ENCODE measurements at regions not wholly inside any gene's neighbourhood (a gene's known extent, or its start where the extent isn't known, plus 50 kb on each side); places are given as distances from the start of the nearest gene placed in this dataset.

DNA sequence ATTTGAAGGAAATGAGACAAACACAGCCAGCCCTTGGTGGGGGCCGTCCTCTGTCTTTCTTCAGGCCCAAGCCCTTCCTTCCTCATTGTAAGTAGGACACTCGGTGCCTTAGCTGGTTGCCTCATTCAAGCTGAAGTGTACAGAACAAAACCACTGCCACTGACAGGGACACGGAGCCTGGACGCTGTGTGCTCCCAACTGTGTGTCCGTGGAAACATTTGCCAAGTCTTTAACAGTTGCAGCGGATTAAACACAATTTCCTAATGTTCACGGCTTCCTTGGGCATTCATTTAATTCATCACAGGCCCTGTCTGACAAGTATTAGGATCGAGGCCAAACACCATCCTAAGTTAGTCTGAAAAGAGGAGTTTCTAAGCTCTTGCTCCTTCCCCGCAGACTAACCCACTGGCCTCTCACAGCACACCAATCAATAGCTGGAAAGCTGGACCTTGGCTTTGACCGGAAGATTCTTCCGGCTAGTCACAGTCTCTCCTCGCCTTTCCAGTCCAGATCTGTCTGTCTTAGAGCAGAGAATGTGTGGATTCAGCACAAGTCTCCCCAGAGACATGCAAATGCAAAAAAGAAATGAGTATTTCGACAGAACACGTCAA is 68.7 kb upstream of the ACSL3 start:
- TF ChIP-seq, protein P1, sequence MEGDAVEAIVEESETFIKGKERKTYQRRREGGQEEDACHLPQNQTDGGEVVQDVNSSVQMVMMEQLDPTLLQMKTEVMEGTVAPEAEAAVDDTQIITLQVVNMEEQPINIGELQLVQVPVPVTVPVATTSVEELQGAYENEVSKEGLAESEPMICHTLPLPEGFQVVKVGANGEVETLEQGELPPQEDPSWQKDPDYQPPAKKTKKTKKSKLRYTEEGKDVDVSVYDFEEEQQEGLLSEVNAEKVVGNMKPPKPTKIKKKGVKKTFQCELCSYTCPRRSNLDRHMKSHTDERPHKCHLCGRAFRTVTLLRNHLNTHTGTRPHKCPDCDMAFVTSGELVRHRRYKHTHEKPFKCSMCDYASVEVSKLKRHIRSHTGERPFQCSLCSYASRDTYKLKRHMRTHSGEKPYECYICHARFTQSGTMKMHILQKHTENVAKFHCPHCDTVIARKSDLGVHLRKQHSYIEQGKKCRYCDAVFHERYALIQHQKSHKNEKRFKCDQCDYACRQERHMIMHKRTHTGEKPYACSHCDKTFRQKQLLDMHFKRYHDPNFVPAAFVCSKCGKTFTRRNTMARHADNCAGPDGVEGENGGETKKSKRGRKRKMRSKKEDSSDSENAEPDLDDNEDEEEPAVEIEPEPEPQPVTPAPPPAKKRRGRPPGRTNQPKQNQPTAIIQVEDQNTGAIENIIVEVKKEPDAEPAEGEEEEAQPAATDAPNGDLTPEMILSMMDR (IDR thresholded peaks at IDR 0.05; ENCODE audit: partially characterized antibody, unreplicated experiment), result no peak
- peaks cover 3% of the 10 kb centered on the region for H3K27me3 Mint-ChIP-seq (ENCODE audit: unreplicated experiment)
- H3K9me3 Mint-ChIP-seq (ENCODE audit: unreplicated experiment), result peaks cover 3% of the 10 kb centered on the region
- no peak for DNase-seq
- H3K4me1 Mint-ChIP-seq (ENCODE audit: low read depth, unreplicated experiment), result peaks cover 9% of the 10 kb centered on the region
- H3K4me3 Mint-ChIP-seq (ENCODE audit: unreplicated experiment), result no peak overlapping the region
- H3K27ac Mint-ChIP-seq (ENCODE audit: unreplicated experiment), result no peak overlapping the region
- H3K36me3 Mint-ChIP-seq (ENCODE audit: unreplicated experiment), result peaks cover 4% of the 10 kb centered on the region

DNA sequence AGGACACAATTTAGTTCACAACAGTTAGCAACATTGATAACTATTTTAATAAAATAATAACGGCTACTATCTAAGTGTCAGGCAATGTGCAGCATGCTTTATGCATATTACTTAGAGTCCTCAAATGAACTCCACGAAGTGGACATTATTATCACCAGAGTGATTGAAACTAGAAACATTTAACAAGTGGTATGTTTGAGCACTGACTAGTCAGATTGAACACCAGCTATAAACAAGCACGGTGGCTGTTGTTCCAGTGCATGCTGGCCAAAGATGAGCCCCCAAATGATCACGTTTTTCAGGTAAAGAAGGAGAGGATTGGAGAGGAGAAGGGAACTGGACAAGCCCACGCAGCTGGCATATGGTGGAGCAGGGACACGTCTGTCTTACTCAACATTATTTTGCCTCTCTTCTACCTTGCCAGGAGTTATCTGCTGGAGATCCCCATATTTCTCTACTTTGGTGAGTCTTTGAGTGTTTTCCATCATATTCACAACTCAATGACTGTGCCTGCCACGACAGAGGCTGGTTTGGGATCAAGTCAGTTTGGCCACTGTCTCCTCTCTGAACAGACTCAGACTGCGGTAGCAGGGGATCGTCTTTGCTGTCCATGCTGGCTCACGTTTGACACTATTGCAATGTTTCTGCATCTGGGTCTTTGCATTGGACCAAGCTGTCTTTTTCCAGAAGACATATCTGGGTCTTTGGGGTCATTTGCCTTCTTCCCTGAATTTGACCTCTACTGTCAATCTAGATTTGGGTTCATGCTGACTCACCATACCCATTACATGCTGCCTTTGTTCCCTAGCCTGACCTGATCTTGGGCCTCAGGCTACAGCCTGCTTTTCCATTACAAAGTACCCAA is 66.0 kb upstream of the ACSL3 start:
- DNase-seq, result no peak
- H3K4me1 Mint-ChIP-seq (ENCODE audit: low read depth, unreplicated experiment), result peaks cover 10% of the 10 kb centered on the region
- no peaks in the 10 kb centered on the region for H3K36me3 Mint-ChIP-seq (ENCODE audit: unreplicated experiment)
- no peak overlapping the region for H3K27ac Mint-ChIP-seq (ENCODE audit: unreplicated experiment)
- no peak overlapping the region for H3K4me3 Mint-ChIP-seq (ENCODE audit: unreplicated experiment)
- no peaks in the 10 kb centered on the region for H3K9me3 Mint-ChIP-seq (ENCODE audit: unreplicated experiment)
- TF ChIP-seq, protein P1 (IDR thresholded peaks at IDR 0.05; ENCODE audit: partially characterized antibody, unreplicated experiment), result no peak
- no peaks in the 10 kb centered on the region for H3K27me3 Mint-ChIP-seq (ENCODE audit: unreplicated experiment)

DNA sequence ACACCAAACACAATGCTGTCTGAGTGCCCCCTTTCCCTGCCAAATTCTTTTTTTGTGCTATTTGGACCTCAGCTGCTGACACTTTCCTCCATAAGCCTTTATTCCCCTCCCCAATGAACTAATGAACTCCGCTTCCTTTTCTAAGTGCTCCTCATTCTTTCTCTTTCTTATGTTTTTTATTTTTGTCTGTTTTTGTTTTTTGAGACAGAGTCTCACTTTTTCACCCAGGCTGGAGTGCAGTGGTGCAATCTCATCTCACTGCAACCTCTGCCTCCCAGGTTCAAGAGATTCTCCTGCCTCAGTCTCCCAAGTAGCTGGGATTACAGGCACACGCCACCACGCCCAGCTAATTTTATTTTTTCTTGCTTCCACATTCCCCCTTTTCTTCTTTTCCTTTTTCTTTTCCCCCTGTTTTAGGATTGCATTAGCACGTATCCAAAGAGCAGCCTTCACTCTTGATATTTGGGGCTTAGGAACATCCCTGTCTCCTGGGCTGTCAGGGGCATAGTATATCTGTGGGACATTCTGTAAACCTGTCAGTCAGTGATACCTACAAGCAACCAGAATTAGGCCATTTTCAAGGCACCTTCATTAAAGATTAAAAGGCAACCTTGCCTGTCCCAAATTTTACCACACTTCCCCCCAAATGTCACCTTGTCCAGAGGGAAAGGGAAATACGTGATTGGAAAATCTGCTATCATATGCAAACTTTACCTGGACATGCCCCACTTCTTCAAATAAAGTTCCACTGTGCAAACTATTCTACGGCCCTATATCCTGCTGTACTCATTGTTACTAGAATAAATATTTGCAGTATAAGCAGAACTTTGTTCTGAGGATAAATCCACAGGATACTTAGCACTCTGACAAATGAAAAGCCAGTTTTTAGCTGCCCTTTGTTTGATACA is 65.1 kb upstream of the ACSL3 start:
- peaks cover 10% of the 10 kb centered on the region for H3K4me1 Mint-ChIP-seq (ENCODE audit: low read depth, unreplicated experiment)

DNA sequence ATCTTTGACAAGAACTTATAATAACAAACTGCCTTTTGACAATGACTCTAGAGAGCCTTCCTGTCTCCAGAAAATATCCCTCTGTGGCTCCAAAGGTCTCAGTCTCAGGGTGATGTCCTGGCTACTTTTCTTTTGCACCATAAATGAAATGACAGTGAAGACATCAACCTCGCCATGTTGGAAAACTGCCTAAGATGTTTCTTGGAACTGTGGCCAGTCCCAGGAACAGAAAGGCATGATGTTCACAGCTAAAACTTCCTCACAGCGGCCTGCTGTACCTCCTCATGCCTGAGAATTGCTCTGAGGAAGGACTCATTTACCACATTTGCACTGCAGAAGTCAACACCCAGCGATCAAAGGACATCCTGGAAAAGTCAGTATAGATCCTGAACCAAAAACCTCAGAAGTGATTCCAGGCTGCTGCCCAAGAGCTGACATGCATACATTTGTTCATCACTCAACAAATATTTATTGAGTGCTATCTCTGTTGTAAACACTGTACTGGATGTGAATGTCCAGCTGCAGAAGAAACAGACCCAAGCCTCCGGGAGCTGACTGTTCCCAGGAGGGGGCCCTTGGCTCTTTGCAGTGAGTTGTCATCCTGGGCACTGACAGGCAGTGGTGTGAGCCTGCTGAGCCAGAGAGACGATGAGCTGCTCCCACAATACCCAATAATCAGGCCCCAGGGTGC is 64.3 kb upstream of the ACSL3 start:
- TF ChIP-seq, protein P1 (IDR thresholded peaks at IDR 0.05; ENCODE audit: partially characterized antibody, unreplicated experiment), result no peak
- DNase-seq, result no peak
- H3K9me3 Mint-ChIP-seq (ENCODE audit: unreplicated experiment), result no peaks in the 10 kb centered on the region
- no peak overlapping the region for H3K27ac Mint-ChIP-seq (ENCODE audit: unreplicated experiment)
- H3K36me3 Mint-ChIP-seq (ENCODE audit: unreplicated experiment), result no peaks in the 10 kb centered on the region
- H3K4me1 Mint-ChIP-seq (ENCODE audit: low read depth, unreplicated experiment), result peaks cover 10% of the 10 kb centered on the region
- H3K4me3 Mint-ChIP-seq (ENCODE audit: unreplicated experiment), result no peak overlapping the region
- H3K27me3 Mint-ChIP-seq (ENCODE audit: unreplicated experiment), result no peaks in the 10 kb centered on the region

More for the DNA sequence above, 65.1 kb upstream of the ACSL3 start:
- Mint-ChIP-seq H3K4me3 (ENCODE audit: unreplicated experiment) (no peak overlapping the region), H3K36me3 (ENCODE audit: unreplicated experiment) (no peaks in the 10 kb centered on the region), H3K9me3 (ENCODE audit: unreplicated experiment) (no peaks in the 10 kb centered on the region), H3K27me3 (ENCODE audit: unreplicated experiment) (no peaks in the 10 kb centered on the region), H3K27ac (ENCODE audit: unreplicated experiment) (no peak overlapping the region)
- DNase-seq, result no peak
- TF ChIP-seq, protein P1 (IDR thresholded peaks at IDR 0.05; ENCODE audit: partially characterized antibody, unreplicated experiment), result no peak

Measured in glutamatergic neuron (in vitro differentiated cells).